ENCODE measurements at regions not wholly inside any gene's neighbourhood (a gene's known extent, or its start where the extent isn't known, plus 50 kb on each side); places are given as distances from the start of the nearest gene placed in this dataset.

GRCh38 chr11:119880873-119881272 lies 151.9 kb upstream of the NECTIN1 start:
- H3K27me3 ChIP-seq (ENCODE audit: control insufficient read depth, insufficient read depth, low read length): no peaks in the 10 kb centered on the region

GRCh38 chr11:119880143-119880542 lies 151.1 kb upstream of the NECTIN1 start:
- H3K27ac ChIP-seq (ENCODE audit: low read depth, low read length): no peak overlapping the region
- no peaks in the 10 kb centered on the region for H3K27me3 ChIP-seq (ENCODE audit: control insufficient read depth, insufficient read depth, low read length)
- peaks cover 14% of the 10 kb centered on the region; the same call in 1 of the 2 replicates for H3K4me1 ChIP-seq (ENCODE audit: control insufficient read depth, insufficient read depth, low read length)
- H3K36me3 ChIP-seq (ENCODE audit: control insufficient read depth, insufficient read depth, low read length): no peaks in the 10 kb centered on the region
- H3K9me3 ChIP-seq (ENCODE audit: control insufficient read depth, insufficient read depth, low read depth, low read length): no peaks in the 10 kb centered on the region
- no peak overlapping the region for H3K9ac ChIP-seq (ENCODE audit: low read length)
- H3K4me3 ChIP-seq (ENCODE audit: low read depth, low read length): no peak overlapping the region

More at GRCh38 chr11:119880873-119881272, 151.9 kb upstream of the NECTIN1 start:
- Histone ChIP-seq H3K4me3 (ENCODE audit: low read depth, low read length) (no peak overlapping the region), H3K27ac (ENCODE audit: low read depth, low read length) (no peak overlapping the region), H3K36me3 (ENCODE audit: control insufficient read depth, insufficient read depth, low read length) (no peaks in the 10 kb centered on the region), H3K9ac (ENCODE audit: low read length) (no peak overlapping the region), H3K4me1 (ENCODE audit: control insufficient read depth, insufficient read depth, low read length) (peaks cover 14% of the 10 kb centered on the region; the same call in 1 of the 2 replicates), H3K9me3 (ENCODE audit: control insufficient read depth, insufficient read depth, low read depth, low read length) (no peaks in the 10 kb centered on the region)

GRCh38 chr11:119878990-119879389 lies 150.0 kb upstream of the NECTIN1 start:
- H3K9ac ChIP-seq (ENCODE audit: low read length): no peak overlapping the region
- no peaks in the 10 kb centered on the region for H3K27me3 ChIP-seq (ENCODE audit: control insufficient read depth, insufficient read depth, low read length)
- H3K9me3 ChIP-seq (ENCODE audit: control insufficient read depth, insufficient read depth, low read depth, low read length): no peaks in the 10 kb centered on the region
- H3K36me3 ChIP-seq (ENCODE audit: control insufficient read depth, insufficient read depth, low read length): no peaks in the 10 kb centered on the region
- no peak overlapping the region for H3K4me3 ChIP-seq (ENCODE audit: low read depth, low read length)
- peaks cover 18% of the 10 kb centered on the region; the same call in 1 of the 2 replicates for H3K4me1 ChIP-seq (ENCODE audit: control insufficient read depth, insufficient read depth, low read length)
- H3K27ac ChIP-seq (ENCODE audit: low read depth, low read length): no peak overlapping the region

GRCh38 chr11:119876841-119877240 lies 147.8 kb upstream of the NECTIN1 start:
- H3K27ac ChIP-seq (ENCODE audit: low read depth, low read length): no peak overlapping the region
- H3K9me3 ChIP-seq (ENCODE audit: control insufficient read depth, insufficient read depth, low read depth, low read length): no peaks in the 10 kb centered on the region
- no peak overlapping the region for H3K9ac ChIP-seq (ENCODE audit: low read length)

GRCh38 chr11:119875841-119876600 lies 147.0 kb upstream of the NECTIN1 start:
- Histone ChIP-seq H3K4me3 (ENCODE audit: low read depth, low read length) (no peak overlapping the region), H3K9me3 (ENCODE audit: control insufficient read depth, insufficient read depth, low read depth, low read length) (no peaks in the 10 kb centered on the region), H3K36me3 (ENCODE audit: control insufficient read depth, insufficient read depth, low read length) (no peaks in the 10 kb centered on the region), H3K4me1 (ENCODE audit: control insufficient read depth, insufficient read depth, low read length) (peaks cover 18% of the 10 kb centered on the region; the same call in 1 of the 2 replicates), H3K27ac (ENCODE audit: low read depth, low read length) (no peak overlapping the region), H3K27me3 (ENCODE audit: control insufficient read depth, insufficient read depth, low read length) (peaks cover 5% of the 10 kb centered on the region; the same call in 1 of the 2 replicates), H3K9ac (ENCODE audit: low read length) (no peak overlapping the region)

More at GRCh38 chr11:119876841-119877240, 147.8 kb upstream of the NECTIN1 start:
- H3K4me1 ChIP-seq (ENCODE audit: control insufficient read depth, insufficient read depth, low read length): peaks cover 18% of the 10 kb centered on the region; the same call in 1 of the 2 replicates
- no peaks in the 10 kb centered on the region for H3K36me3 ChIP-seq (ENCODE audit: control insufficient read depth, insufficient read depth, low read length)
- H3K27me3 ChIP-seq (ENCODE audit: control insufficient read depth, insufficient read depth, low read length): no peaks in the 10 kb centered on the region
- H3K4me3 ChIP-seq (ENCODE audit: low read depth, low read length): no peak overlapping the region

GRCh38 chr11:119874660-119875238 lies 145.7 kb upstream of the NECTIN1 start:
- Histone ChIP-seq H3K4me1 (ENCODE audit: control insufficient read depth, insufficient read depth, low read length) (peaks cover 18% of the 10 kb centered on the region; the same call in 1 of the 2 replicates), H3K36me3 (ENCODE audit: control insufficient read depth, insufficient read depth, low read length) (no peaks in the 10 kb centered on the region), H3K27me3 (ENCODE audit: control insufficient read depth, insufficient read depth, low read length) (peaks cover 11% of the 10 kb centered on the region), H3K27ac (ENCODE audit: low read depth, low read length) (no peak overlapping the region), H3K9me3 (ENCODE audit: control insufficient read depth, insufficient read depth, low read depth, low read length) (no peaks in the 10 kb centered on the region), H3K9ac (ENCODE audit: low read length) (no peak overlapping the region), H3K4me3 (ENCODE audit: low read depth, low read length) (no peak overlapping the region)

- peaks cover 18% of the 10 kb centered on the region; the same call in 1 of the 2 replicates for H3K4me1 ChIP-seq (ENCODE audit: control insufficient read depth, insufficient read depth, low read length)
- H3K27me3 ChIP-seq (ENCODE audit: control insufficient read depth, insufficient read depth, low read length): peaks cover 17% of the 10 kb centered on the region
- H3K36me3 ChIP-seq (ENCODE audit: control insufficient read depth, insufficient read depth, low read length): no peaks in the 10 kb centered on the region
- no peaks in the 10 kb centered on the region for H3K9me3 ChIP-seq (ENCODE audit: control insufficient read depth, insufficient read depth, low read depth, low read length)
- H3K27ac ChIP-seq (ENCODE audit: low read depth, low read length): no peak overlapping the region
- H3K4me3 ChIP-seq (ENCODE audit: low read depth, low read length): no peak overlapping the region
- H3K9ac ChIP-seq (ENCODE audit: low read length): no peak overlapping the region
These were observed 144.9 kb upstream of the NECTIN1 start for GRCh38 chr11:119873761-119874421.

- H3K36me3 ChIP-seq (ENCODE audit: control insufficient read depth, insufficient read depth, low read length): no peaks in the 10 kb centered on the region
- H3K9ac ChIP-seq (ENCODE audit: low read length): no peak overlapping the region
- peaks cover 23% of the 10 kb centered on the region for H3K4me1 ChIP-seq (ENCODE audit: control insufficient read depth, insufficient read depth, low read length)
- H3K27ac ChIP-seq (ENCODE audit: low read depth, low read length): no peak overlapping the region
- H3K4me3 ChIP-seq (ENCODE audit: low read depth, low read length): no peak overlapping the region
- H3K27me3 ChIP-seq (ENCODE audit: control insufficient read depth, insufficient read depth, low read length): peaks cover 18% of the 10 kb centered on the region
- no peaks in the 10 kb centered on the region for H3K9me3 ChIP-seq (ENCODE audit: control insufficient read depth, insufficient read depth, low read depth, low read length)
These were observed 143.8 kb upstream of the NECTIN1 start for GRCh38 chr11:119872611-119873310.

- Histone ChIP-seq H3K36me3 (ENCODE audit: control insufficient read depth, insufficient read depth, low read length) (no peaks in the 10 kb centered on the region), H3K4me3 (ENCODE audit: low read depth, low read length) (no peak overlapping the region), H3K9ac (ENCODE audit: low read length) (no peak overlapping the region), H3K27ac (ENCODE audit: low read depth, low read length) (no peak overlapping the region), H3K27me3 (ENCODE audit: control insufficient read depth, insufficient read depth, low read length) (peaks cover 10% of the 10 kb centered on the region), H3K4me1 (ENCODE audit: control insufficient read depth, insufficient read depth, low read length) (peaks cover 5% of the 10 kb centered on the region), H3K9me3 (ENCODE audit: control insufficient read depth, insufficient read depth, low read depth, low read length) (peaks cover 4% of the 10 kb centered on the region)
These were observed 136.7 kb upstream of the NECTIN1 start for GRCh38 chr11:119865661-119866156.

GRCh38 chr11:119864836-119865235 lies 135.8 kb upstream of the NECTIN1 start:
- Histone ChIP-seq H3K9ac (ENCODE audit: low read length) (no peak overlapping the region), H3K4me3 (ENCODE audit: low read depth, low read length) (no peak overlapping the region), H3K9me3 (ENCODE audit: control insufficient read depth, insufficient read depth, low read depth, low read length) (peaks cover 4% of the 10 kb centered on the region), H3K27me3 (ENCODE audit: control insufficient read depth, insufficient read depth, low read length) (peaks cover 11% of the 10 kb centered on the region), H3K36me3 (ENCODE audit: control insufficient read depth, insufficient read depth, low read length) (no peaks in the 10 kb centered on the region), H3K4me1 (ENCODE audit: control insufficient read depth, insufficient read depth, low read length) (peaks cover 5% of the 10 kb centered on the region), H3K27ac (ENCODE audit: low read depth, low read length) (no peak overlapping the region)

Data from HUES6 (cell line).